T-helper 2 cell treated with Interferon-gamma antibody and Interleukin-4, amounts not matched to agents 5 μg/mL and 100 μg/mL, for 36 hours (primary cell): ENCODE measurements at regions not wholly inside any gene's neighbourhood (a gene's known extent, or its start where the extent isn't known, plus 50 kb on each side); places are given as distances from the start of the nearest gene placed in this dataset.
"Not testable (repeated sequence)": the region's sequence is repeated elsewhere in the genome, so short reads cannot be mapped to it uniquely, and the experiment has no call there.

ENCODE experiments used
- DNase-seq: peaks from one replicate; pipeline ENCODE4 v3.0.0; 2021; ENCODE audit warnings: low spot score
- H3K27ac Mint-ChIP-seq: one replicate; pipeline ENCODE4 v1.8.0; 2021; ENCODE audit warnings: mild to moderate bottlenecking, mixed read lengths
- H3K27me3 Mint-ChIP-seq: one replicate; pipeline ENCODE4 v1.8.0; 2021; ENCODE audit warnings: low read depth, mixed read lengths
- H3K36me3 Mint-ChIP-seq: one replicate; pipeline ENCODE4 v1.8.0; 2021; ENCODE audit warnings: low read depth, mixed read lengths
- H3K4me1 Mint-ChIP-seq: one replicate; pipeline ENCODE4 v1.8.0; 2021; ENCODE audit warnings: low read depth, mixed read lengths
- H3K4me3 Mint-ChIP-seq: one replicate; pipeline ENCODE4 v1.8.0; 2022; ENCODE audit warnings: mild to moderate bottlenecking, moderate library complexity, mixed read lengths
- H3K9me3 Mint-ChIP-seq: one replicate; pipeline ENCODE4 v1.8.0; 2021; ENCODE audit warnings: mixed read lengths

DNA sequence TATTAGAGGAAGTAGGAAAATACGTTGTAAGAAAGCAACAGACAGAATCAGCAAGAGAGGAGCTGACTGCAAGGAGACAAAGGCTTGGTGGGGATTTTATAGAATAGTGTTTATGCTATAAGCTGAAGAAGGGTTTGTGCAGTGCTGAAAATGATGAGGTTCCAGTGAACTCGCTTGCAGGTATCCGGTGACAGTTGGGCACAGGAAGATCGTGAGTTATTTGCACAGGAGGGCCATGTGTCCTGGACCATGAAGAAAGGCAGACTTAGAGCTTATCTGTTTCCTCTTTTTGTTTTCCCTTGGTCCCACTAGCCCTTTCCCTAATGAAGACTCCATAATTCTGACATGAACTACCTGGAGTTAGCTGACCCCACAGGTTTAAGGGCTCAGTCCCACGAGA is 61.4 kb downstream of the NXNL2 start:
- peaks cover 50% of the 10 kb centered on the region for H3K27me3 Mint-ChIP-seq

DNA sequence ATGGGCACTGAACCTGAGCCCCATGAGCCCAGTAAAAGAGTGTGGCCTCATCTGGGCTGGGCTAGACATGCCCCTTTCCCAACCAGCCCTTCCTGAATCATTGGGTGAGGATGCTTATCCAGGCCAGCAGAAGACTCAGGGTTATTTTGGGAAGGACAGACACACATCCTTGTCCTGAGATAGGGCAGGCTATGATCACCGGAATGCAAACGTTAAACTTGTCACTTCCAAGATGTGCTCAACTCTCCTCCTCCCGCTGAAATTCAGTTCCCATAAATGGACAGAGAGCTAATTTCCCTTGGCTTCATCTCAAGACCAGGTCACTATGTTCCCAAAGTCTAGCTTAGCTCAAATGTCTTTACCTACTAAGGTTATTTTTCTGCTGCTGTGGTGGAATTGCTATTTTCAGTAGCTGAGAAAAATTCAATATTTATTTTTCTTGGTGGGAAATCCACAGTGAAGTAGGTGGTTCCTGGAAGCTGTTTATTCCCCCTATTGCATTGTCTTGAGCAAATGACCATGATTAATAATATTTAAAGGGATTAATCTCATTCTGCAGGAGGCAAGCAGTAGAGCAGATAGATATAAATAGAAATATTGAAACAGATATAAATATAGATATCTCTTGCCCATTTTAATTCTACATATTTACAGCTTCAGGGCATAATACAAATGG is 70.0 kb downstream of the NXNL2 start:
- no peak for DNase-seq
- H3K27ac Mint-ChIP-seq: no peak overlapping the region
- no peaks in the 10 kb centered on the region for H3K36me3 Mint-ChIP-seq
- no peaks in the 10 kb centered on the region for H3K9me3 Mint-ChIP-seq
- H3K4me1 Mint-ChIP-seq: no peaks in the 10 kb centered on the region
- H3K27me3 Mint-ChIP-seq: peaks cover 17% of the 10 kb centered on the region
- H3K4me3 Mint-ChIP-seq: no peak overlapping the region

More for the DNA sequence above, 61.4 kb downstream of the NXNL2 start:
- Mint-ChIP-seq H3K4me1 (peaks cover 6% of the 10 kb centered on the region), H3K9me3 (no peaks in the 10 kb centered on the region), H3K36me3 (no peaks in the 10 kb centered on the region), H3K4me3 (no peak overlapping the region), H3K27ac (no peak overlapping the region)
- DNase-seq: no peak

GRCh38 chr9:88605512-88606362 is 70.8 kb downstream of the NXNL2 start:
- DNase-seq: no peak
- Mint-ChIP-seq H3K4me1 (no peaks in the 10 kb centered on the region), H3K27ac (no peak overlapping the region), H3K4me3 (no peak overlapping the region), H3K27me3 (peaks cover 11% of the 10 kb centered on the region), H3K9me3 (no peaks in the 10 kb centered on the region), H3K36me3 (no peaks in the 10 kb centered on the region)

GRCh38 chr9:88614359-88614758 is 79.4 kb downstream of the NXNL2 start:
- Mint-ChIP-seq H3K27me3 (peaks cover 5% of the 10 kb centered on the region), H3K36me3 (no peaks in the 10 kb centered on the region), H3K27ac (no peak overlapping the region), H3K9me3 (peaks cover 17% of the 10 kb centered on the region), H3K4me3 (no peak overlapping the region), H3K4me1 (no peaks in the 10 kb centered on the region)
- DNase-seq: no peak

DNA sequence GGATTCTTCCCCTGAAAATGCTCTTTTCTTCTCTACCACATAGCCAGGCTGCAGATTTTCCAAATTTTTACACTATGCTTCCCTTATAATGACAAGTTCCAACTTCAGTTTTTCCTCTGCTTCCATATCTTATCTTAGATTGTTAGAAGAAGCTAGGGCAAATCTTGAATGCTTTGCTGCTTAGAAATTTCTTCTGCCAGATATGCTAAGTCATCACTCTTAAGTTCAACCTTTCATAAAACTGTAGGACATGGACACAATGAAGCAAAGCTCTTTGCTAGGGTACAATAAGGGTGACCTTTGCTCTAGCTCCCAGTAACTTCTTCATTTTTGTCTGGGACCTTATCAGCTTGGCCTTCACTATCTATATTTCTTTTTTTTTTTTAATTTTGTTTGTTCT is 88.7 kb downstream of the NXNL2 start:
- Mint-ChIP-seq H3K9me3 (no peaks in the 10 kb centered on the region), H3K27me3 (no peaks in the 10 kb centered on the region), H3K27ac (no peak overlapping the region), H3K36me3 (no peaks in the 10 kb centered on the region), H3K4me3 (no peak overlapping the region), H3K4me1 (no peaks in the 10 kb centered on the region)
- no peak for DNase-seq

- Mint-ChIP-seq H3K4me1 (no peaks in the 10 kb centered on the region), H3K27me3 (no peaks in the 10 kb centered on the region), H3K36me3 (no peaks in the 10 kb centered on the region), H3K27ac (no peak overlapping the region), H3K9me3 (peaks cover 2% of the 10 kb centered on the region), H3K4me3 (no peak overlapping the region)
- DNase-seq: no peak
Observed at GRCh38 chr9:88628114-88628513, 93.1 kb downstream of the NXNL2 start.

GRCh38 chr9:88628811-88629210 is 93.8 kb downstream of the NXNL2 start:
- Mint-ChIP-seq H3K4me1 (no peaks in the 10 kb centered on the region), H3K36me3 (no peaks in the 10 kb centered on the region), H3K27me3 (no peaks in the 10 kb centered on the region), H3K9me3 (peaks cover 6% of the 10 kb centered on the region), H3K27ac (no peak overlapping the region), H3K4me3 (no peak overlapping the region)
- DNase-seq: no peak

GRCh38 chr9:88630574-88630973 is 95.6 kb downstream of the NXNL2 start:
- H3K4me3 Mint-ChIP-seq, H3K4me1 Mint-ChIP-seq, H3K27ac Mint-ChIP-seq, H3K27me3 Mint-ChIP-seq, H3K9me3 Mint-ChIP-seq, DNase-seq, H3K36me3 Mint-ChIP-seq: not testable (repeated sequence)

DNA sequence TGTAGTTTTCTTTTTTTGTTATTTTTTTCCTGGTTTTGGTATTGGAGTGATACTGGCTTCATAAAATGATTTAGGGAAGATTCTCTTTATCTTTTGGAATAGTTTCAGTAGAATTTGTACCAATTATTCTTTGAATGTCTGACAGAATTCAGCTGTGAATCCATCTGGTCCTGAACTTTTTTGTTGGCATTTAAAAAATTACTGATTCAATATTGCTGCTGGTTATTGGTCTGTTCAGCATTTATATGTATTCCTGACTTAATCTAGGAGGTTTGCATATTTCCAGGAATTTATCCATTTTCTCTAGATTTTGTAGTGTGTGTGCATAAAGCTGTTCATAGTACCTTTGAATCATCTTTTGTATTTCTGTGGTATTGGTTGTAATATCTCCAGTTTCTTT is 100.2 kb downstream of the NXNL2 start:
- Mint-ChIP-seq H3K27ac (no peak overlapping the region), H3K36me3 (no peaks in the 10 kb centered on the region), H3K9me3 (peaks cover 6% of the 10 kb centered on the region)

GRCh38 chr9:88641456-88642240 is 106.7 kb downstream of the NXNL2 start:
- no peak overlapping the region for H3K4me3 Mint-ChIP-seq

More for the DNA sequence above, 100.2 kb downstream of the NXNL2 start:
- no peak overlapping the region for H3K4me3 Mint-ChIP-seq
- peaks cover 13% of the 10 kb centered on the region for H3K27me3 Mint-ChIP-seq
- no peaks in the 10 kb centered on the region for H3K4me1 Mint-ChIP-seq
- no peak for DNase-seq

GRCh38 chr9:88642336-88642735 is 107.4 kb downstream of the NXNL2 start:
- no peaks in the 10 kb centered on the region for H3K36me3 Mint-ChIP-seq
- no peak for DNase-seq
- no peaks in the 10 kb centered on the region for H3K4me1 Mint-ChIP-seq
- H3K9me3 Mint-ChIP-seq: no peaks in the 10 kb centered on the region
- no peak overlapping the region for H3K27ac Mint-ChIP-seq
- peaks cover 1% of the 10 kb centered on the region for H3K27me3 Mint-ChIP-seq
- H3K4me3 Mint-ChIP-seq: no peak overlapping the region

More at GRCh38 chr9:88641456-88642240, 106.7 kb downstream of the NXNL2 start:
- H3K27me3 Mint-ChIP-seq: peaks cover 2% of the 10 kb centered on the region
- H3K36me3 Mint-ChIP-seq: no peaks in the 10 kb centered on the region
- H3K9me3 Mint-ChIP-seq: no peaks in the 10 kb centered on the region
- no peak overlapping the region for H3K27ac Mint-ChIP-seq
- DNase-seq: no peak
- H3K4me1 Mint-ChIP-seq: no peaks in the 10 kb centered on the region

- DNase-seq: no peak
- no peaks in the 10 kb centered on the region for H3K36me3 Mint-ChIP-seq
- H3K27me3 Mint-ChIP-seq: peaks cover 3% of the 10 kb centered on the region
- no peaks in the 10 kb centered on the region for H3K9me3 Mint-ChIP-seq
- no peaks in the 10 kb centered on the region for H3K4me1 Mint-ChIP-seq
- no peak overlapping the region for H3K4me3 Mint-ChIP-seq
- H3K27ac Mint-ChIP-seq: no peak overlapping the region
Observed at GRCh38 chr9:88643931-88644330, 109.0 kb downstream of the NXNL2 start.

DNA sequence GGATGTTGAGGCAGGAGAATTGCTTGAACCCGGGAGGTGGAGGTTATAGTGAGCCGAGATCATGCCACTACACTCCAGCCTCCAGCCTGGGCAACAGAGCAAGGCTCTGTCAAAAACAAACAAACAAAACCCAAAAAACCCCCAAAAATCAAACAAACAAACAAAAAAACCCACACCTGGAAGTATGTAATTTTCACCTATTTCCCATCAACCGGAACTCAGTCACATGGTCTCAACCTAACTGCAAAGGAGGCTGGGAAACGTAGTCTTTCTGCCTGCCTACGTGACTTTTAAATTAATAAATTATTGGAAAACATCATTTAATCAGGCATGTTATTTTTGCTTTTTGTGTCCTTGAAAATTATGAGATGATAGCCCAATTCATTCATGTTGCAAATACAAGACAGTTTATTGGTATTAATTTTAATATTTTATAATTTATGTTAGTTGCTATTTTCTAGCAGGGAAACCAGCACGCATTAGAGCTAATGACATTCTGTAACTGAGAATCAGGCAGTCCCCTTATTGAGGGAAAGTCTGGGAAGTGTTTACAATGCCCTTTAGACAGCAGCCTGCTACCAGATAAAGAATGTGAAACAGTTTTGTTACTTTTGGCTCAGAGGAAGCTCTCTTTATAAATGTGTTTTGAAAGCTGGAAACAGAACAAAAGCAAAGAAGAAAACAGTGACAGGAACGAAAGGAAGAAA is 110.3 kb downstream of the NXNL2 start:
- DNase-seq: no peak
- no peak overlapping the region for H3K27ac Mint-ChIP-seq
- no peak overlapping the region for H3K4me3 Mint-ChIP-seq
- H3K27me3 Mint-ChIP-seq: peaks cover 3% of the 10 kb centered on the region
- no peaks in the 10 kb centered on the region for H3K36me3 Mint-ChIP-seq
- no peaks in the 10 kb centered on the region for H3K4me1 Mint-ChIP-seq
- no peaks in the 10 kb centered on the region for H3K9me3 Mint-ChIP-seq
